Upper lobe of left lung (tissue), 4 donors: ENCODE measurements at regions not wholly inside any gene's neighbourhood (a gene's known extent, or its start where the extent isn't known, plus 50 kb on each side); places are given as distances from the start of the nearest gene placed in this dataset.

ENCODE experiments used
- CTCF ChIP-seq, 6 experiments: fragments of 450-650 bp in 4 of 6; fragments of 200-600 bp in 2 of 6; sonication (generic) in 2 of 6; IDR thresholded peaks; one replicate each; pipeline ENCODE4 v1.5.1; 2016 to 2019; ENCODE audit warnings: antibody characterized with exemption in 6 of 6
- POLR2A ChIP-seq, 4 donors: fragments of 450-650 bp; IDR thresholded peaks; one replicate each; pipeline ENCODE4 v1.5.1; 2016 to 2017; ENCODE audit warnings: antibody characterized with exemption in 4 of 4, mild to moderate bottlenecking in 2 of 4
- POLR2AphosphoS5 ChIP-seq, 2 donors: sonication (generic); formaldehyde crosslinking; IDR thresholded peaks; one replicate each; pipeline ENCODE4 v1.5.1; 2017; ENCODE audit warnings: antibody characterized with exemption in 2 of 2

GRCh38 chr6:164640956-164641355 lies 668.4 kb downstream of the C6orf118 start:
- TF ChIP-seq POLR2A (IDR thresholded peaks at IDR 0.05) (no peak), POLR2AphosphoS5 (IDR thresholded peaks at IDR 0.05) (no peak), CTCF (IDR thresholded peaks at IDR 0.05) (no peak)
